HCT116 (cell line): ENCODE measurements at regions not wholly inside any gene's neighbourhood (a gene's known extent, or its start where the extent isn't known, plus 50 kb on each side); places are given as distances from the start of the nearest gene placed in this dataset.

Experiments used
- ATAC-seq: fragments of 200-7000 bp; cut with Tn5 transposase; 2 replicates; pipeline ENCODE4 v1.9.1; 2020; ENCODE audit warnings: mild to moderate bottlenecking, moderate library complexity
- BruUV-seq: library from RNA; stranded (reverse); fragments of 400-500 nt; replicated peaks from 2 replicates; lab custom pipeline; 2021; lab: Mats Ljungman, UMichigan
- CTCF ChIA-PET: fragments of 300-600 bp; sonication (Branson Sonifier 250); formaldehyde crosslinking; loops from one replicate; lab custom pipeline; 2021; ENCODE audit warnings: antibody characterized with exemption; lab: Charles Lee
- POLR2A ChIA-PET: fragments of 300-600, 350-600 bp; sonication (Branson Sonifier 250); formaldehyde crosslinking; loops from one replicate; lab custom pipeline; 2021; ENCODE audit warnings: antibody characterized with exemption; lab: Charles Lee
- RAD21 ChIA-PET, 2 experiments: fragments of 300-600 bp; sonication (Branson Sonifier 250); formaldehyde crosslinking; loops; one replicate each; lab custom pipeline; 2023; ENCODE audit warnings: low total read pairs in 2 of 2; ENCODE audit not compliant: uncharacterized antibody in 2 of 2, unreplicated experiment in 2 of 2, low non-redundant PET in 1 of 2; lab: Charles Lee
- DNase-seq: peaks from one replicate; pipeline ENCODE4 v3.0.0-alpha.2; 2010; ENCODE audit warnings: low read depth, low spot score
- H2AFZ ChIP-seq: fragments of 200-600 bp; shearing (Covaris generic), sonication (generic); 2 replicates; pipeline ENCODE4 v1.6.1; 2017; ENCODE audit warnings: low read depth, mixed run types, mixed read lengths, antibody characterized with exemption, low read length; ENCODE audit not compliant: poor library complexity, severe bottlenecking
- H3K27ac ChIP-seq: 2 replicates; pipeline ENCODE4 v1.5.1; 2012; ENCODE audit warnings: low read depth, low read length
- H3K27me3 ChIP-seq: fragments of 200-600 bp; sonication (generic); 2 replicates; pipeline ENCODE4 v1.6.1; 2016; ENCODE audit warnings: mixed run types, low read length, mixed read lengths; ENCODE audit not compliant: insufficient read depth
- H3K36me3 ChIP-seq, 2 experiments: fragments of 200-500 bp in 1 of 2; fragments of 200-600 bp in 1 of 2; sonication (Bioruptor generic) in 1 of 2; sonication (generic) in 1 of 2; 2 replicates each; pipeline versions ENCODE4 v1.5.1 to v1.6.1; 2014 to 2016; ENCODE audit warnings: low read length in 2 of 2, inconsistent platforms in 1 of 2, mixed read lengths in 1 of 2, mixed run types in 1 of 2; ENCODE audit not compliant: insufficient read depth in 2 of 2, control insufficient read depth in 1 of 2
- H3K4me1 ChIP-seq, 2 experiments: fragments of 200-600 bp in 1 of 2; sonication (generic) in 1 of 2; 2 replicates each; pipeline versions ENCODE4 v1.5.1 to v1.6.1; 2012 to 2017; ENCODE audit warnings: low read length in 2 of 2, inconsistent platforms in 1 of 2, mild to moderate bottlenecking in 1 of 2, mixed read lengths in 1 of 2, mixed run types in 1 of 2, moderate library complexity in 1 of 2; ENCODE audit not compliant: insufficient read depth in 2 of 2, control insufficient read depth in 1 of 2
- H3K4me2 ChIP-seq: fragments of 200-600 bp; sonication (generic); 2 replicates; pipeline ENCODE4 v1.6.1; 2017; ENCODE audit warnings: mixed run types, low read length, mixed read lengths
- H3K4me3 ChIP-seq, 2 experiments: fragments of 200-600 bp in 1 of 2; sonication (generic) in 1 of 2; replicated peaks in 1 of 2; 2 replicates each; pipeline ENCODE4 v1.5.1; 2011 to 2016; ENCODE audit warnings: low read length in 2 of 2, control low read depth in 1 of 2, low read depth in 1 of 2, mild to moderate bottlenecking in 1 of 2, mixed read lengths in 1 of 2, mixed run types in 1 of 2
- H3K79me2 ChIP-seq: fragments of 200-600 bp; sonication (generic); 2 replicates; pipeline ENCODE4 v1.6.1; 2017; ENCODE audit warnings: mild to moderate bottlenecking, mixed run types, low read length, moderate library complexity, mixed read lengths; ENCODE audit not compliant: insufficient read depth
- H3K9ac ChIP-seq: fragments of 200-600 bp; sonication (generic); 2 replicates; pipeline ENCODE4 v1.6.1; 2016; ENCODE audit warnings: low read length, mixed read lengths
- H3K9me2 ChIP-seq: fragments of 200-600 bp; sonication (generic), shearing (Covaris generic); 2 replicates; pipeline ENCODE4 v1.6.1; 2017; ENCODE audit warnings: mixed run types, mild to moderate bottlenecking, moderate library complexity; ENCODE audit not compliant: insufficient read depth
- H3K9me3 ChIP-seq, 2 experiments: fragments of 200-500 bp in 1 of 2; fragments of 200-600 bp in 1 of 2; sonication (Bioruptor generic) in 1 of 2; sonication (generic) in 1 of 2; 2 replicates each; pipeline ENCODE4 v1.6.1; 2014 to 2017; ENCODE audit warnings: low read length in 2 of 2, mixed read lengths in 2 of 2, inconsistent platforms in 1 of 2, low read depth in 1 of 2, mild to moderate bottlenecking in 1 of 2, mixed run types in 1 of 2, moderate library complexity in 1 of 2; ENCODE audit not compliant: control insufficient read depth in 1 of 2, insufficient read depth in 1 of 2
- H4K20me1 ChIP-seq: fragments of 200-600 bp; sonication (generic), shearing (Covaris generic); 2 replicates; pipeline ENCODE4 v1.6.1; 2017; ENCODE audit warnings: mixed run types, mild to moderate bottlenecking, moderate library complexity; ENCODE audit not compliant: insufficient read depth
- CBX3 ChIP-seq: IDR thresholded peaks from 2 replicates; pipeline ENCODE4 v1.6.1; 2012; ENCODE audit warnings: low read depth
- CEBPB ChIP-seq: IDR thresholded peaks from 2 replicates; pipeline ENCODE4 v1.6.1; 2012; ENCODE audit warnings: low read depth
- EGR1 ChIP-seq: IDR thresholded peaks from 2 replicates; pipeline ENCODE4 v1.6.1; 2012; ENCODE audit warnings: low read depth
- ELF1 ChIP-seq: IDR thresholded peaks from 2 replicates; pipeline ENCODE4 v1.6.1; 2012; ENCODE audit warnings: low read depth, borderline replicate concordance
- EZH2 ChIP-seq: fragments of 200-600 bp; sonication (generic); IDR thresholded peaks from 2 replicates; pipeline ENCODE4 v1.6.1; 2017; ENCODE audit warnings: antibody characterized with exemption, mixed run types
- EZH2phosphoT487 ChIP-seq: fragments of 200-600 bp; IDR thresholded peaks from 2 replicates; pipeline ENCODE4 v1.6.1; 2018; ENCODE audit warnings: antibody characterized with exemption, borderline replicate concordance
- FOSL1 ChIP-seq: IDR thresholded peaks from 2 replicates; pipeline ENCODE4 v1.6.1; 2012; ENCODE audit warnings: low read depth
- POLR2A ChIP-seq: IDR thresholded peaks from 2 replicates; pipeline ENCODE4 v1.7.0; 2011; ENCODE audit warnings: borderline replicate concordance; ENCODE audit not compliant: insufficient read depth, insufficient read length; ENCODE audit errors: extremely low read depth
- RAD21 ChIP-seq: IDR thresholded peaks from 2 replicates; pipeline ENCODE4 v1.6.1; 2012; ENCODE audit warnings: low read depth, mild to moderate bottlenecking
- SIN3A ChIP-seq: IDR thresholded peaks from 2 replicates; pipeline ENCODE4 v1.6.1; 2012; ENCODE audit warnings: low read depth
- TCF7L2 ChIP-seq: IDR thresholded peaks from 2 replicates; pipeline ENCODE4 v1.7.0; 2011; ENCODE audit warnings: borderline replicate concordance, inconsistent platforms; ENCODE audit not compliant: insufficient read depth, insufficient read length; ENCODE audit errors: extremely low read depth
- YY1 ChIP-seq: IDR thresholded peaks from 2 replicates; pipeline ENCODE4 v1.6.1; 2011; ENCODE audit warnings: low read length, low read depth, moderate library complexity, mild to moderate bottlenecking; ENCODE audit not compliant: insufficient replicate concordance; ENCODE audit errors: extremely low read depth
- ZFX ChIP-seq: fragments of 450-650 bp; IDR thresholded peaks from 2 replicates; pipeline ENCODE4 v1.6.1; 2017
- ZNF274 ChIP-seq: fragments of 200-500 bp; sonication (Bioruptor generic); IDR thresholded peaks from 2 replicates; pipeline ENCODE4 v1.6.1; 2014; ENCODE audit warnings: mild to moderate bottlenecking, low read depth, low read length, inconsistent platforms
- intact Hi-C: fragments of 100-400 bp; cut with micrococcal nuclease; formaldehyde crosslinking; loops from 2 replicates; pipeline ENCODE4 v1.10.0; 2022
- TF ChIP-seq, protein P1 (sequence below): IDR thresholded peaks from 2 replicates; pipeline ENCODE4 v1.6.1; 2012
- TF ChIP-seq, protein P2 (sequence below), 3 experiments: fragments of 200-600 bp in 1 of 3; sonication (generic) in 1 of 3; IDR thresholded peaks in 2 of 3; conservative IDR thresholded peaks in 1 of 3; 2 replicates each; pipeline ENCODE4 v1.5.1; 2012 to 2017; ENCODE audit warnings: low read depth in 2 of 3, low read length in 2 of 3, antibody characterized with exemption in 1 of 3, borderline replicate concordance in 1 of 3, control low read depth in 1 of 3, mild to moderate bottlenecking in 1 of 3, mixed read lengths in 1 of 3, mixed run types in 1 of 3, moderate library complexity in 1 of 3; ENCODE audit not compliant: insufficient read depth in 1 of 3

DNA sequence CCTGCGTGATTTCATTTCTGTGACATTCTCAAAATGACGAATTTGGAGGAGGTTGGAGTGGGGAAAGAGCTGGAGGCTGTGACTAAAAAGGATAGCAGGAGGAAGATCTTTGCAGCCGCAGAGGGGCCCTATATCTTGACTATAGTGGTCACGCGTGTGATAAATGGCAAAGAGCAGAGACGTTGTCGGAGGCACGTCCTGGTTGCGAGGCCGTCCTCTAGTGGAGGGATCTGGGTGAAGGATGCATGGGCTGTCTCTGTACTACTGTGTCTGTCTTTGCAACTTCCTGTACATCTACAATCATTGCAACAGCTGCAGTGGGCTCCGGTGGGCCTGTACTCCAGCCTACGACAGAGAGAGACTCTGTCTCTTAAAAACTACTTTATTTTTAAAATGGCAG is 76.6 kb downstream of the YTHDF1 start:
- ChIA-PET RAD21 (no interaction called here), CTCF (no interaction called here), POLR2A (no interaction called here)
- BruUV-seq: no TSS peak
- Histone ChIP-seq H3K9ac (no peak overlapping the region), H3K4me1 (no peaks in the 10 kb centered on the region), H3K4me2 (no peak overlapping the region), H3K9me3 (no peaks in the 10 kb centered on the region), H4K20me1 (no peaks in the 10 kb centered on the region), H3K79me2 (no peaks in the 10 kb centered on the region), H3K4me3 (no peak overlapping the region), H2AFZ (no peak overlapping the region), H3K9me2 (no peaks in the 10 kb centered on the region), H3K27me3 (peaks cover 24% of the 10 kb centered on the region), H3K27ac (no peak overlapping the region), H3K36me3 (no peaks in the 10 kb centered on the region)
- intact Hi-C loops: no loop called here
- ATAC-seq (no peak), DNase-seq (no peak)
- TF ChIP-seq, protein P1, sequence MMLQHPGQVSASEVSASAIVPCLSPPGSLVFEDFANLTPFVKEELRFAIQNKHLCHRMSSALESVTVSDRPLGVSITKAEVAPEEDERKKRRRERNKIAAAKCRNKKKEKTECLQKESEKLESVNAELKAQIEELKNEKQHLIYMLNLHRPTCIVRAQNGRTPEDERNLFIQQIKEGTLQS: no peak
- TF ChIP-seq SIN3A: no peak
- TF ChIP-seq EZH2phosphoT487: no peak
- TF ChIP-seq TCF7L2: no peak
- TF ChIP-seq CEBPB: no peak
- TF ChIP-seq YY1: no peak
- TF ChIP-seq ELF1: no peak
- no peak for TF ChIP-seq EZH2
- TF ChIP-seq EGR1: no peak
- TF ChIP-seq CBX3: no peak
- no peak for TF ChIP-seq RAD21
- TF ChIP-seq ZFX: no peak
- no peak for TF ChIP-seq FOSL1

- no peak overlapping the region for H3K9ac ChIP-seq
- CTCF ChIA-PET: no interaction called here
- H3K4me3 ChIP-seq: no peak overlapping the region
- no peaks in the 10 kb centered on the region for H4K20me1 ChIP-seq
- no peak overlapping the region for H3K4me2 ChIP-seq
- POLR2A ChIA-PET: no interaction called here
- no peaks in the 10 kb centered on the region for H3K36me3 ChIP-seq
- ATAC-seq: no peak
- TF ChIP-seq POLR2A: no peak
- no peak for TF ChIP-seq ELF1
- TF ChIP-seq, protein P2, sequence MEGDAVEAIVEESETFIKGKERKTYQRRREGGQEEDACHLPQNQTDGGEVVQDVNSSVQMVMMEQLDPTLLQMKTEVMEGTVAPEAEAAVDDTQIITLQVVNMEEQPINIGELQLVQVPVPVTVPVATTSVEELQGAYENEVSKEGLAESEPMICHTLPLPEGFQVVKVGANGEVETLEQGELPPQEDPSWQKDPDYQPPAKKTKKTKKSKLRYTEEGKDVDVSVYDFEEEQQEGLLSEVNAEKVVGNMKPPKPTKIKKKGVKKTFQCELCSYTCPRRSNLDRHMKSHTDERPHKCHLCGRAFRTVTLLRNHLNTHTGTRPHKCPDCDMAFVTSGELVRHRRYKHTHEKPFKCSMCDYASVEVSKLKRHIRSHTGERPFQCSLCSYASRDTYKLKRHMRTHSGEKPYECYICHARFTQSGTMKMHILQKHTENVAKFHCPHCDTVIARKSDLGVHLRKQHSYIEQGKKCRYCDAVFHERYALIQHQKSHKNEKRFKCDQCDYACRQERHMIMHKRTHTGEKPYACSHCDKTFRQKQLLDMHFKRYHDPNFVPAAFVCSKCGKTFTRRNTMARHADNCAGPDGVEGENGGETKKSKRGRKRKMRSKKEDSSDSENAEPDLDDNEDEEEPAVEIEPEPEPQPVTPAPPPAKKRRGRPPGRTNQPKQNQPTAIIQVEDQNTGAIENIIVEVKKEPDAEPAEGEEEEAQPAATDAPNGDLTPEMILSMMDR (IDR thresholded peaks at IDR 0.05 in 2 of 3, conservative IDR thresholded peaks at IDR 0.05 in 1 of 3; ENCODE audit: borderline replicate concordance in 1 of 3, insufficient read depth in 1 of 3, low read depth in 2 of 3, low read length in 2 of 3): no peak
- no peak for TF ChIP-seq ZNF274
- TF ChIP-seq CEBPB: no peak
- no peaks in the 10 kb centered on the region for H3K4me1 ChIP-seq
- peaks cover 19% of the 10 kb centered on the region; the same call in 1 of the 2 replicates for H3K27me3 ChIP-seq
- RAD21 ChIA-PET: no interaction called here
- no peaks in the 10 kb centered on the region for H3K9me3 ChIP-seq
- H3K9me2 ChIP-seq: no peaks in the 10 kb centered on the region
- H2AFZ ChIP-seq: no peak overlapping the region
- no peak for DNase-seq
- no peak overlapping the region for H3K27ac ChIP-seq
- intact Hi-C loops: no loop called here
- no peaks in the 10 kb centered on the region for H3K79me2 ChIP-seq
- BruUV-seq: no TSS peak
Observed at GRCh38 chr20:63138855-63139341, 77.0 kb downstream of the YTHDF1 start.
